ENCODE measurements at regions not wholly inside any gene's neighbourhood (a gene's known extent, or its start where the extent isn't known, plus 50 kb on each side); places are given as distances from the start of the nearest gene placed in this dataset.

DNA sequence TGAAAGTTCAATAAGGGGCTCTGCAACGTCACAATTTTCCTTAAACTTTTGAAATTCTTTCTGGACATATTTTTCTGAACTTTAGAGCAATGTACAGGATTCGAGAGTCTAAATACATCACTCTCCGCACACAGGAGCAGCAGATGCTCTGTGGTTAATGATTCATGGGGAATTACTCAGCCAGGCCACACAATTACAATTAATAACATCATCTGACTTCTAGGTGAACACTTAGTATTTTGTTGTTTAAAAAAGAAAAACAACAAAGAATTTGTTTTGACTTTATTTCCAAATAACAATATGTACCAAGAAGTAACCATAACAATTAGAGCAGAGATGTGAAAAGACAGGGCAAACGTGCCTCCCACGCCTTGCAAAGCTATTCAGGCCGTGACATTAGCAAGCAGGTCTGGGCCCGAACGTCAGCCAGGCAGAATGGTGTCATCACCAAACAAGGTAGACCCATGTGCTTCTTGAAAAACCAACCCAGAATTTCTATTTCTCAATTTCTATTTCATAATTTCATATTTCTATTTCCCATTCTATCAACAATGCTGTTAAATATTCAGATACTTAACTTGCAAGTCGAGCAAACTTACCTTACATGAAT is 236.3 kb downstream of the COL4A1 start:
- TF ChIP-seq, protein P1, sequence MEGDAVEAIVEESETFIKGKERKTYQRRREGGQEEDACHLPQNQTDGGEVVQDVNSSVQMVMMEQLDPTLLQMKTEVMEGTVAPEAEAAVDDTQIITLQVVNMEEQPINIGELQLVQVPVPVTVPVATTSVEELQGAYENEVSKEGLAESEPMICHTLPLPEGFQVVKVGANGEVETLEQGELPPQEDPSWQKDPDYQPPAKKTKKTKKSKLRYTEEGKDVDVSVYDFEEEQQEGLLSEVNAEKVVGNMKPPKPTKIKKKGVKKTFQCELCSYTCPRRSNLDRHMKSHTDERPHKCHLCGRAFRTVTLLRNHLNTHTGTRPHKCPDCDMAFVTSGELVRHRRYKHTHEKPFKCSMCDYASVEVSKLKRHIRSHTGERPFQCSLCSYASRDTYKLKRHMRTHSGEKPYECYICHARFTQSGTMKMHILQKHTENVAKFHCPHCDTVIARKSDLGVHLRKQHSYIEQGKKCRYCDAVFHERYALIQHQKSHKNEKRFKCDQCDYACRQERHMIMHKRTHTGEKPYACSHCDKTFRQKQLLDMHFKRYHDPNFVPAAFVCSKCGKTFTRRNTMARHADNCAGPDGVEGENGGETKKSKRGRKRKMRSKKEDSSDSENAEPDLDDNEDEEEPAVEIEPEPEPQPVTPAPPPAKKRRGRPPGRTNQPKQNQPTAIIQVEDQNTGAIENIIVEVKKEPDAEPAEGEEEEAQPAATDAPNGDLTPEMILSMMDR (IDR thresholded peaks at IDR 0.05), result no peak
- no peak for TF ChIP-seq POLR2A (IDR thresholded peaks at IDR 0.05)
